GM12875 (cell line): ENCODE measurements at regions not wholly inside any gene's neighbourhood (a gene's known extent, or its start where the extent isn't known, plus 50 kb on each side); places are given as distances from the start of the nearest gene placed in this dataset.

Experiments used
- H3K4me3 ChIP-seq: one replicate; pipeline ENCODE4 v1.5.1; 2011; ENCODE audit warnings: low read depth, low read length, control low read depth
- CTCF ChIP-seq: IDR thresholded peaks from 2 replicates; pipeline ENCODE4 v1.5.1; 2011; ENCODE audit warnings: low read depth, mild to moderate bottlenecking, control low read depth, inconsistent platforms, low read length, moderate library complexity, borderline replicate concordance; ENCODE audit not compliant: insufficient read depth

GRCh38 chr14:100419856-100420255 is 96.7 kb downstream of the SLC25A47 start:
- 0 out of 2 replicates have a peak, but pooled peaks have one; percentile 8 for TF ChIP-seq CTCF
- H3K4me3 ChIP-seq = no peak overlapping the region

- no peak for TF ChIP-seq CTCF
- H3K4me3 ChIP-seq = no peak overlapping the region
Observed at GRCh38 chr14:100421756-100422470, 98.8 kb downstream of the SLC25A47 start.

GRCh38 chr14:100422556-100423316 is 99.6 kb downstream of the SLC25A47 start:
- no peak overlapping the region for H3K4me3 ChIP-seq
- no peak for TF ChIP-seq CTCF

GRCh38 chr14:100423317-100424010 is 100.3 kb downstream of the SLC25A47 start:
- TF ChIP-seq CTCF = no peak
- no peak overlapping the region for H3K4me3 ChIP-seq

- no peak overlapping the region for H3K4me3 ChIP-seq
- TF ChIP-seq CTCF = no peak
Observed at GRCh38 chr14:100424504-100425428, 101.6 kb downstream of the SLC25A47 start.

- H3K4me3 ChIP-seq = no peak overlapping the region
- no peak for TF ChIP-seq CTCF
Observed at GRCh38 chr14:100425429-100425827, 102.3 kb downstream of the SLC25A47 start.
